HG02943 (cell line): ENCODE measurements at regions not wholly inside any gene's neighbourhood (a gene's known extent, or its start where the extent isn't known, plus 50 kb on each side); places are given as distances from the start of the nearest gene placed in this dataset.

Experiments
- ATAC-seq: cut with Tn5 transposase; IDR thresholded peaks from one replicate; pipeline ENCODE4 v1.9.1; 2021; ENCODE audit warnings: mild to moderate bottlenecking, low read depth, moderate library complexity; ENCODE audit not compliant: unreplicated experiment

DNA sequence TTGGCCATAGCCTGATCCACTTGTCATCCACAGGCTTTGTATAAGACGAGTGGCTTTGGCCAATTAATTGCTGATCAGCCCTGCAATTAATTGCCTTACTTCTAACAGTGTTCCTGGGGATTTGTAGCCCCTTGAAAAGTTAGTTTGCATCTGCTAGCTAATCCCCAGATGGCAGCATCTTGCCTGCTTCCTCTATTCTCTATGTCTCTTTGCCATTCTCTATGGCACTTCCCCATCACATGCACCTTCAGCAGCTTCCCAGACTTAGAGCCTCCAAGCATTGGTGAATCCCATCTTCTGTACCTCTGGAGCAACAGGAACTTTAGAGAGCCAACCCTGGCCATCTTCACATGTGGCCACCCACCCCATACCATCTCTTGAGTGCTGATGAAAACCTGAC, 197.0 kb upstream of the DMAC1 start:
- no peak for ATAC-seq

DNA sequence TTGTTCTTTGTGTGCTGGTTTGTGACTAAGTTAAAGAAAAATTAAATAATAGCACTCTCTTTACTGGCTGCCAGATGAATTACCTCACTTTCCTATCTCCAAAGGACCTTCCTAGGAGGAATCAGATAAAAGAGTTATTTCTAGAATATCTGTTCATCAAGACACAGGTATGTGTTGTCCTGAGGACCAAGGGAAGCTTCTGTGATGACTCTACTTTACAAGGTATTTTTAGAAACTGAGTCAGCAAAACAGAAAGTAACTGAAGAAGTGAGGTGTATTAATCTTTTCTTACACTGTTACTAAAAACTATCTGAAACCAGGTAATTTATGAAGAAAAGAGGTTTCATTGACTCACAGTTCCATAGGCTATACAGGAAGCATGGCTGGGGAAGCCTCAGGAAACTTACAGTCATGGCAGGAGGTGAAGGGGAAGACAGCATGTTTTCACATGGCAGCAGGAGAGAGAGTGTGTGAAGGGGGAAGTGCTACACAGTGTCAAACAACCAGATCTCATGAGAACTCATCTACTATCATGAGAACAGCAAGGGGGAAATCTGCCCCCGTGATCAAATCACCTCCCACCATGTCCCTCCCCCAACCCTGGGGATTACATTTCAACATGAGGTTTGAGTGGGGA, 189.2 kb upstream of the DMAC1 start:
- no peak for ATAC-seq

GRCh38 chr9:7984692-7985091, 185.1 kb upstream of the DMAC1 start:
- no peak for ATAC-seq

GRCh38 chr9:7984203-7984602, 184.6 kb upstream of the DMAC1 start:
- no peak for ATAC-seq

- ATAC-seq: no peak
These were observed 183.9 kb upstream of the DMAC1 start for GRCh38 chr9:7983490-7983889.

DNA sequence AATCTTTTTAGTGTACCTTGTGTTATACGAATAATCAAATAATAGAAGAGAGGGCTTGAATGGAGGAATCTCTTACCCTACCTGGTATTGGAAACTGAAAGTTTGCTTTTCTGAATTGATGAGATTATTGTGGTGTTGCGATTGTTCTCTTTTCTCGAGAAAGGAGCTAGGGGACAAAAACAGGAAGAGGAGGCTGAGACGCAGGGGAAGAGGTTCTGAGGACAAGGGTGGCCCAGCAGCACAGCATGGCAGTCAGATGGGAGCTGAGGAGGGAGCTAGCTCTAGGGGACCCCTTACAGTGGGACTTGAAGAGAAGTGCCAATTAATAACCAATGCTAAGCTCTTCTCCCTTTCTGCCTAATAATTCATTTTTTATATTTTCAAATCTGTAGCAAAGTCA, 183.3 kb upstream of the DMAC1 start:
- no peak for ATAC-seq

DNA sequence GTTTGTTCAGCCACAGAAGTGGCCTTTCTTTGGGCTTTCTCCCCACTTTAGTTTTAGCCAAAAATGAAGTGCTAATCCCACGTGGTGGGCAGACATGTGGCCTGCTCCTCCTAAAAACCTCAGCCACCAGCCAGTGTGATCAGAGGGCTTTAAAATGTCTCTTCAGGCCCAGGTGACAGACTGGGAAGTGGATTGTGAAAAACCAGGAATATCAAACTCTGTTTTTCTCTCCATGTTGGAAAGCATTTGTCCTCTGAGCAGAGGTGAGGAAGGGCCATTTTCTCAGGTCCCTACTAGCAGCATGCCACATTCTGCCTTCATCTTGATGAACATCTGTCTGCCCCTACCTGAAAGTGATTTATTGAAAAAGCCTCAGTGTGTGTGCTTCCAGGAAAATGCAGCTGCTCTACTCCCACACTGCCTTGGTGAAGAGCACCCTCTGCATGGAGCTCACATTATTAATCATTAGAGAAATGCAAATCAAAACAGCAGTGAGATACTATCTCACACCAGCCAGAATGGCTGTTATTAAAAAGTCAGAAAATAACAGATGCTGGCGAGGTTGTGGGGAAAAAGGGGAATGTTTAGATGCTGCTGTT, 181.2 kb upstream of the DMAC1 start:
- no peak for ATAC-seq

GRCh38 chr9:7980041-7980440, 180.5 kb upstream of the DMAC1 start:
- ATAC-seq: no peak

DNA sequence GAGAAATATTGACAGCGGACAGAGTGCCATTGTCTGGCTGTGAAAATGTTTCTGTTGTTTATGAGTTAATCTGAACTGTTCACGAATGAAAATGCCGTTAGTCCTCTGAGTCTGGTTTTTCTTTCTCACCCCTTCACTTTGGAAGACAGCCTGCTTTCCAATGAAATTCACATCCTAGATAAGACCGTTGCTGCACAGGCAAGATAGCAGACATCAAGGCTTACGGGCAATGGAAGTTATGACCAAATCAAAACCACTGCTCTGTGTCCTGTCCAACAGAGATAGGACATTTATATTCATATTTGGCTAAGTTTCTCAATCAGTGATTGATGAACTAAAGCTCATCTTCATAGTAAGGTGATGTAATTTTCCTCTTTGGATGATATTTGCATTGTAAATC, 180.0 kb upstream of the DMAC1 start:
- ATAC-seq: no peak

- ATAC-seq: no peak
These were observed 178.0 kb upstream of the DMAC1 start for GRCh38 chr9:7977586-7977985.

GRCh38 chr9:7976856-7977255, 177.3 kb upstream of the DMAC1 start:
- peak; percentile 18 for ATAC-seq

GRCh38 chr9:7976167-7976755, 176.7 kb upstream of the DMAC1 start:
- ATAC-seq: peak; percentile 99

GRCh38 chr9:7975336-7975735, 175.8 kb upstream of the DMAC1 start:
- no peak for ATAC-seq

GRCh38 chr9:7974335-7974960, 174.9 kb upstream of the DMAC1 start:
- ATAC-seq: no peak

GRCh38 chr9:7973123-7973522, 173.5 kb upstream of the DMAC1 start:
- ATAC-seq: no peak

- no peak for ATAC-seq
These were observed 171.2 kb upstream of the DMAC1 start for GRCh38 chr9:7970681-7971330.

GRCh38 chr9:7968687-7969086, 169.1 kb upstream of the DMAC1 start:
- ATAC-seq: no peak

GRCh38 chr9:7967851-7968250, 168.3 kb upstream of the DMAC1 start:
- ATAC-seq: no peak

DNA sequence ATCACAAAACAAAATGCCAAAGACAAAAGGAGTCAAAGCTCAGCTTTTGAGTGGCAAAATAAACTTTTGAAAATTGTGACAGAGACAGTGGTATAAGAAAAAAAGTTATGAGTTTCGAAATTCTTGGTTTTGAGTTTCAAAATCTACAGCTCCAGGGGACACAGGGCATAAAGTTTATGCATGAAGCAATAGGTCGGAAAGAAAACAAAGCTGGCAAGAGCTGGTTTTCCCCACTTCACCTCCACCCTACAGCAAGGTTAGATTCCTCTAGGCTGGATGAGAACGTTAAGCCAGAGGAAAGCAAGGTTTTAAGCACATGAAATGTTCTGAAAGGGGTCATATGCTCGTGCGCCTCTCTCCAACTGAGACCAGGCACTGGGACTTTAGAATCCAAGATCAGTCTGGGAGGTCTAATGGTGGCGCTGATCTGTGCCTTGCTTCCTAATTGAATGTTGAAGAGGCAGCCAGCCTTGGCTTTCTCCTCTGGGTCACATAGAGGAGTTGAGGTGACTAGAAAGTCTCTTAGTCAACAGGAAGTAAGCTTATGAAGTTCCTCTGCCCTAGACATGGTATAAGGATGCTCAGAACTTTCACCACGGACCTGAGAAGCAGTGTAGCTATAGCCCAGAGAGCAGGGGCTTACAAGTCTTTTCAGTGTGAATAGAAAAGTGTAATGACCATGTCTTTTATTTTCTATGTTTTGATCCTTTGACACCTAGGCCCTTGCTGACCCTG, 167.7 kb upstream of the DMAC1 start:
- no peak for ATAC-seq

- ATAC-seq: no peak
These were observed 165.5 kb upstream of the DMAC1 start for GRCh38 chr9:7965063-7965462.

DNA sequence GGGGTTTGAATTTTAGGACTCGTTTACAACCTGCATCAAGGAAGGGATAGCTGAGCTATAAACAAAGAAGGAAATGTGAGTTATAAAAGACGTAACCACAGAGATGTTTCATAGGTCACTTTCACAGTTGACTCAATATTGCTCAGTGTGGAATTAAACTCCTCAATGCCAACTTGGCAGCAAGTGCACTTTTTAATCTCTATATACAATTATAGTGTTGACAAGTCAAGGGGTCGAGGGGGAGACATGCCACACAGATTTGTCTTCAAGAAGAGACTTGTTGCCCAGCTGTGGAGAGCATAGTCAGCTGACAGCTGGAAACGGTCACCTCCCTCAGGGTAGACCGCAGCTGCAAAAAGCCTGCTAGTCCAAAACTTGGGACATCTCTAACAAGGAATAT, 163.4 kb upstream of the DMAC1 start:
- no peak for ATAC-seq
